ENCODE measurements at regions not wholly inside any gene's neighbourhood (a gene's known extent, or its start where the extent isn't known, plus 50 kb on each side); places are given as distances from the start of the nearest gene placed in this dataset.
A peak's percentile ranks its signal among the peaks of the same experiment; 100 is the strongest.

DNA sequence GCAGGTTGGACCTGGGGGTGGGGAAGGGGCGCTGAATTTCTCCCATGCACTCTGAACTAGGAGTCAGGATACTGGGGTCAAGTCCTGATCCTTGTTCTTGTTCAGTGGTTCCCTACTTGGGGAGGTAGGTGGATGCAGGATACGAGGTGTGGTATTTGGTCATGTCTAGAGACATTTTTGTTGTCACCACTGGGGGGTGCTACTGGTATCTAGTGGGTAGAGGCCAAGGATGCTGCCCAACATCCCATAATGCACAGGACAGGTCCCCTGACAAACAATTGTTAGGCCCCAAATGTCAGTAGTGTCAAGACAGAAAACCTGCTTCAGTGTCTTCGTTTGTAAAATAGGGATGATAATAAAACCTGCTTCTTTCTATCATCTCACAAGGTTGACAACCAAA is 259.0 kb upstream of the FOXD3 start:
- TF ChIP-seq, protein P1, sequence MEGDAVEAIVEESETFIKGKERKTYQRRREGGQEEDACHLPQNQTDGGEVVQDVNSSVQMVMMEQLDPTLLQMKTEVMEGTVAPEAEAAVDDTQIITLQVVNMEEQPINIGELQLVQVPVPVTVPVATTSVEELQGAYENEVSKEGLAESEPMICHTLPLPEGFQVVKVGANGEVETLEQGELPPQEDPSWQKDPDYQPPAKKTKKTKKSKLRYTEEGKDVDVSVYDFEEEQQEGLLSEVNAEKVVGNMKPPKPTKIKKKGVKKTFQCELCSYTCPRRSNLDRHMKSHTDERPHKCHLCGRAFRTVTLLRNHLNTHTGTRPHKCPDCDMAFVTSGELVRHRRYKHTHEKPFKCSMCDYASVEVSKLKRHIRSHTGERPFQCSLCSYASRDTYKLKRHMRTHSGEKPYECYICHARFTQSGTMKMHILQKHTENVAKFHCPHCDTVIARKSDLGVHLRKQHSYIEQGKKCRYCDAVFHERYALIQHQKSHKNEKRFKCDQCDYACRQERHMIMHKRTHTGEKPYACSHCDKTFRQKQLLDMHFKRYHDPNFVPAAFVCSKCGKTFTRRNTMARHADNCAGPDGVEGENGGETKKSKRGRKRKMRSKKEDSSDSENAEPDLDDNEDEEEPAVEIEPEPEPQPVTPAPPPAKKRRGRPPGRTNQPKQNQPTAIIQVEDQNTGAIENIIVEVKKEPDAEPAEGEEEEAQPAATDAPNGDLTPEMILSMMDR (optimal IDR thresholded peaks at IDR 0.05 in 1 of 3, IDR thresholded peaks at IDR 0.05 in 1 of 3, conservative IDR thresholded peaks at IDR 0.05 in 1 of 3; ENCODE audit: extremely low read depth in 1 of 3, insufficient read depth in 2 of 3, low read length in 3 of 3), result peak in 1 of 3 experiments; percentile 22
- TF ChIP-seq EZH2 (IDR thresholded peaks at IDR 0.05; ENCODE audit: low read length), result no peak

Measured in keratinocyte (primary cell).